ENCODE measurements at regions not wholly inside any gene's neighbourhood (a gene's known extent, or its start where the extent isn't known, plus 50 kb on each side); places are given as distances from the start of the nearest gene placed in this dataset.

DNA sequence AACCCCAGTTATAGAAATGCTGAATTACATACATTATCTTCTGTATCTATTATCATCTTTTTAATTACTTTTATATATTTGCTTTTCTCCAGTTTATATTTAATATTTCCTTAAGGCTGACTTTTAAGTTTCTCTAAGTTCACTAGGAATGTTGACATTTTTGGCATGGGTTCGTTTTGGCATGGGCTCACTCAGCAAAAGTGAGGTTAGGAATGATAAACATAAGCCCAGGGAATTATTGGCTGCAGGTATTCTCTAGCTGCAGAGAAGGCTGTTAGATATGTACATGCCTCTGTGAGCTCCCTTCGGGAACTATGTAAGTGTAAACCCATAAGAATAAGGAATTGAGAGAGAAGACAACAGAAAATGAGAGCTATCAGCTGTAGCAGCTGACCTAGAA lies 63.6 kb upstream of the RAB18 start:
- Histone ChIP-seq H3K9ac (ENCODE audit: insufficient read depth in 1 of 2, low read length in 2 of 2) (no peak overlapping the region), H3K36me3 (ENCODE audit: control insufficient read depth in 4 of 4, insufficient read depth in 4 of 4, low read length in 4 of 4) (no peaks in the 10 kb centered on the region), H3K4me3 (no peak overlapping the region), H3K9me3 (ENCODE audit: control insufficient read depth in 4 of 4, insufficient read depth in 3 of 4, low read length in 3 of 4) (no peaks in the 10 kb centered on the region), H3K27me3 (ENCODE audit: control insufficient read depth in 3 of 3, insufficient read depth in 3 of 3, low read length in 2 of 3) (no peaks in the 10 kb centered on the region), H3K27ac (ENCODE audit: low read depth in 1 of 2, low read length in 1 of 2) (no peak overlapping the region), H3K4me1 (ENCODE audit: control insufficient read depth in 5 of 5, insufficient read depth in 5 of 5, low read length in 5 of 5) (no peaks in the 10 kb centered on the region)
- TF ChIP-seq, protein P1, sequence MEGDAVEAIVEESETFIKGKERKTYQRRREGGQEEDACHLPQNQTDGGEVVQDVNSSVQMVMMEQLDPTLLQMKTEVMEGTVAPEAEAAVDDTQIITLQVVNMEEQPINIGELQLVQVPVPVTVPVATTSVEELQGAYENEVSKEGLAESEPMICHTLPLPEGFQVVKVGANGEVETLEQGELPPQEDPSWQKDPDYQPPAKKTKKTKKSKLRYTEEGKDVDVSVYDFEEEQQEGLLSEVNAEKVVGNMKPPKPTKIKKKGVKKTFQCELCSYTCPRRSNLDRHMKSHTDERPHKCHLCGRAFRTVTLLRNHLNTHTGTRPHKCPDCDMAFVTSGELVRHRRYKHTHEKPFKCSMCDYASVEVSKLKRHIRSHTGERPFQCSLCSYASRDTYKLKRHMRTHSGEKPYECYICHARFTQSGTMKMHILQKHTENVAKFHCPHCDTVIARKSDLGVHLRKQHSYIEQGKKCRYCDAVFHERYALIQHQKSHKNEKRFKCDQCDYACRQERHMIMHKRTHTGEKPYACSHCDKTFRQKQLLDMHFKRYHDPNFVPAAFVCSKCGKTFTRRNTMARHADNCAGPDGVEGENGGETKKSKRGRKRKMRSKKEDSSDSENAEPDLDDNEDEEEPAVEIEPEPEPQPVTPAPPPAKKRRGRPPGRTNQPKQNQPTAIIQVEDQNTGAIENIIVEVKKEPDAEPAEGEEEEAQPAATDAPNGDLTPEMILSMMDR (IDR thresholded peaks at IDR 0.05; ENCODE audit: control extremely low read depth, extremely low read depth): no peak
- ATAC-seq (ENCODE audit: insufficient read depth, low FRiP score): no peak
- 37 to 60% methylated on average over 2 of the region's 2 CpGs for WGBS, 2 donors
- DNase-seq: peak in 1 of 3 donors; percentile 36

DNA sequence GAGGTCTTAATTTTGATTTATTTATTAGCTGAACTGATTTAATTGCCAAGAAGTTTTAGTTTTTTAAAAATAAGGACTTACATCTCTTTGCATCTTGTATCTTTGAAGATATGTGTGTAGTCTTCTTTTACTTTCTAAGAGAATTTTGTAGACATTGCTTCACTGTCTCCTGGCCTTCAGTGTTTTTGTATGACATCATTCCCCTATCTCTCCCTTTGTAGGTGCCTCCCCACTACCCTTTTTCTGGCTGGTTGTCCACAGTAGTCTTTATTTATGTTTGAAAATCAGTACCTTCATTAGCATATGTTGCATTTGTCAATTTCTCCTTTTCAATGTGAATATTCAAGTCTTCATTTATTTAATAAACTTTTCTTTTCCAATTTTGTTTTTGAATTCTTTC lies 64.1 kb upstream of the RAB18 start:
- H3K4me3 ChIP-seq: no peak overlapping the region
- H3K27ac ChIP-seq (ENCODE audit: low read depth in 1 of 2, low read length in 1 of 2): no peak overlapping the region
- no peak overlapping the region for H3K9ac ChIP-seq (ENCODE audit: insufficient read depth in 1 of 2, low read length in 2 of 2)
- TF ChIP-seq, protein P1 (IDR thresholded peaks at IDR 0.05; ENCODE audit: control extremely low read depth, extremely low read depth): no peak
- H3K9me3 ChIP-seq (ENCODE audit: control insufficient read depth in 4 of 4, insufficient read depth in 3 of 4, low read length in 3 of 4): no peaks in the 10 kb centered on the region
- H3K36me3 ChIP-seq (ENCODE audit: control insufficient read depth in 4 of 4, insufficient read depth in 4 of 4, low read length in 4 of 4): no peaks in the 10 kb centered on the region
- no peaks in the 10 kb centered on the region for H3K4me1 ChIP-seq (ENCODE audit: control insufficient read depth in 5 of 5, insufficient read depth in 5 of 5, low read length in 5 of 5)
- DNase-seq (no peak), ATAC-seq (ENCODE audit: insufficient read depth, low FRiP score) (no peak)
- H3K27me3 ChIP-seq (ENCODE audit: control insufficient read depth in 3 of 3, insufficient read depth in 3 of 3, low read length in 2 of 3): no peaks in the 10 kb centered on the region

DNA sequence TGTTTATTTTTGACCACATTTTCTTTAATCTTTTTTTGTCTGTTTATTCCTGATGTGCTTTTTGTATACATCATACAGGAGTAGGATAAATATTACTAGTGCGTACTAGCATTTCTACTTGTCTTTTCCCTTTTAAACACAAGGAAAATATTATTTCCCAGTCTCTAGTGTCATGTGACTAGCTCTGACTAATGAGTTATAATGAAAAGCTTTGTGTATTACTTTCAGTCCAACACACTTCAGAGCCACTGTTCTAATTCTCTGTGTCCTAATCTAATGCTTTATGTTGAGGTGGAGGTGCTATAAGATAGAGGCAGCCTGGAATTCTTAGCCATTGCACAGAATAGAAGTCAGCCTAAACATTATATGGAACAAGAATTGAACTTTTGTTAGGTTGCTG lies 65.0 kb upstream of the RAB18 start:
- TF ChIP-seq, protein P1 (IDR thresholded peaks at IDR 0.05; ENCODE audit: control extremely low read depth, extremely low read depth): no peak
- H3K9me3 ChIP-seq (ENCODE audit: control insufficient read depth in 4 of 4, insufficient read depth in 3 of 4, low read length in 3 of 4): no peaks in the 10 kb centered on the region
- H3K27me3 ChIP-seq (ENCODE audit: control insufficient read depth in 3 of 3, insufficient read depth in 3 of 3, low read length in 2 of 3): no peaks in the 10 kb centered on the region
- no peaks in the 10 kb centered on the region for H3K4me1 ChIP-seq (ENCODE audit: control insufficient read depth in 5 of 5, insufficient read depth in 5 of 5, low read length in 5 of 5)
- DNase-seq (no peak), ATAC-seq (ENCODE audit: insufficient read depth, low FRiP score) (no peak)
- H3K4me3 ChIP-seq: no peak overlapping the region
- H3K9ac ChIP-seq (ENCODE audit: insufficient read depth in 1 of 2, low read length in 2 of 2): no peak overlapping the region
- WGBS, 2 donors: 66 to 74% methylated on average over 1 of the region's 1 CpG
- no peaks in the 10 kb centered on the region for H3K36me3 ChIP-seq (ENCODE audit: control insufficient read depth in 4 of 4, insufficient read depth in 4 of 4, low read length in 4 of 4)
- H3K27ac ChIP-seq (ENCODE audit: low read depth in 1 of 2, low read length in 1 of 2): no peak overlapping the region

DNA sequence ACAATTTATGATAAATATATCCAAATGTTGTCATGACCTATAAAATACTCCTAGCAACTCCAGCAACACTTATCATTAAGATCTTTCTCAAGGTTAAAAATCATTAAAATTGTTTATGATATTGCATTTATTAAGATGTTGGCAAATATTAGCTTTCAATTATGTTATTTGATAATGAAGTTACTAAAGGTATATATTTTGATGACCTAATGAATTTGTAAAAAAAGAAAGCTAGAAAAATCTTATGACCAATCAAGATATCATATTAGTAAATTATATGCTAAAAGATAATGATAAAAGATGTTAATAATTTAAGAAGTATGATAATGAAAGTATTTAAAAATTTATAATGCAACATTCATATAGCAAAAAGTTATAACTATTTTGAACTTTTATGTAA lies 66.3 kb upstream of the RAB18 start:
- ATAC-seq (ENCODE audit: insufficient read depth, low FRiP score): no peak
- H3K9ac ChIP-seq (ENCODE audit: insufficient read depth in 1 of 2, low read length in 2 of 2): no peak overlapping the region

More for the DNA sequence above, 66.3 kb upstream of the RAB18 start:
- Histone ChIP-seq H3K27me3 (ENCODE audit: control insufficient read depth in 3 of 3, insufficient read depth in 3 of 3, low read length in 2 of 3) (no peaks in the 10 kb centered on the region), H3K27ac (ENCODE audit: low read depth in 1 of 2, low read length in 1 of 2) (no peak overlapping the region), H3K4me1 (ENCODE audit: control insufficient read depth in 5 of 5, insufficient read depth in 5 of 5, low read length in 5 of 5) (no peaks in the 10 kb centered on the region), H3K36me3 (ENCODE audit: control insufficient read depth in 4 of 4, insufficient read depth in 4 of 4, low read length in 4 of 4) (no peaks in the 10 kb centered on the region), H3K4me3 (no peak overlapping the region), H3K9me3 (ENCODE audit: control insufficient read depth in 4 of 4, insufficient read depth in 3 of 4, low read length in 3 of 4) (no peaks in the 10 kb centered on the region)
- no peak for DNase-seq
- TF ChIP-seq, protein P1 (IDR thresholded peaks at IDR 0.05; ENCODE audit: control extremely low read depth, extremely low read depth): no peak
